ENCODE measurements at regions not wholly inside any gene's neighbourhood (a gene's known extent, or its start where the extent isn't known, plus 50 kb on each side); places are given as distances from the start of the nearest gene placed in this dataset.

GRCh38 chr14:61226015-61226654 lies 55.0 kb downstream of the TMEM30B start:
- no peak for DNase-seq

GRCh38 chr14:61225344-61225743 lies 55.8 kb downstream of the TMEM30B start:
- DNase-seq: no peak

GRCh38 chr14:61223552-61223951 lies 57.6 kb downstream of the TMEM30B start:
- DNase-seq: no peak

- no peak for DNase-seq
These were observed 58.8 kb downstream of the TMEM30B start for GRCh38 chr14:61222388-61222787.

GRCh38 chr14:61221906-61222305 lies 59.2 kb downstream of the TMEM30B start:
- DNase-seq: no peak

- DNase-seq: no peak
These were observed 61.5 kb downstream of the TMEM30B start for GRCh38 chr14:61219673-61220072.

- no peak for DNase-seq
These were observed 61.9 kb downstream of the TMEM30B start for GRCh38 chr14:61219256-61219655.

GRCh38 chr14:61218767-61219166 lies 62.4 kb downstream of the TMEM30B start:
- no peak for DNase-seq

- no peak for DNase-seq
These were observed 63.0 kb downstream of the TMEM30B start for GRCh38 chr14:61218157-61218556.

GRCh38 chr14:61217516-61217915 lies 63.6 kb downstream of the TMEM30B start:
- DNase-seq: no peak

- DNase-seq: no peak
These were observed 65.7 kb downstream of the TMEM30B start for GRCh38 chr14:61215222-61216020.

GRCh38 chr14:61213920-61214319 lies 67.2 kb downstream of the TMEM30B start:
- DNase-seq: no peak

GRCh38 chr14:61213191-61213621 lies 67.9 kb downstream of the TMEM30B start:
- DNase-seq: no peak

- DNase-seq: no peak
These were observed 68.6 kb downstream of the TMEM30B start for GRCh38 chr14:61212546-61212945.

- no peak for DNase-seq
These were observed 69.5 kb downstream of the TMEM30B start for GRCh38 chr14:61211476-61212255.

- DNase-seq: no peak
These were observed 77.9 kb downstream of the TMEM30B start for GRCh38 chr14:61203081-61203753.

GRCh38 chr14:61202124-61202523 lies 79.0 kb downstream of the TMEM30B start:
- no peak for DNase-seq

GRCh38 chr14:61201171-61201570 lies 80.0 kb downstream of the TMEM30B start:
- no peak for DNase-seq

GRCh38 chr14:61197416-61197815 lies 83.7 kb downstream of the TMEM30B start:
- no peak for DNase-seq

- no peak for DNase-seq
These were observed 84.3 kb downstream of the TMEM30B start for GRCh38 chr14:61196792-61197191.

GRCh38 chr14:61196034-61196433 lies 85.1 kb downstream of the TMEM30B start:
- no peak for DNase-seq

- no peak for DNase-seq
These were observed 87.7 kb downstream of the TMEM30B start for GRCh38 chr14:61193476-61193875.

GRCh38 chr14:61192989-61193388 lies 88.1 kb downstream of the TMEM30B start:
- no peak for DNase-seq

All from hindlimb muscle (tissue), 1 donor.